ENCODE measurements at regions not wholly inside any gene's neighbourhood (a gene's known extent, or its start where the extent isn't known, plus 50 kb on each side); places are given as distances from the start of the nearest gene placed in this dataset.
"Not testable (repeated sequence)": the region's sequence is repeated elsewhere in the genome, so short reads cannot be mapped to it uniquely, and the experiment has no call there.

- peak overlapping the region; percentile 33; the same call in 1 of the 2 replicates for H3K27ac ChIP-seq
- TF ChIP-seq, protein P1, sequence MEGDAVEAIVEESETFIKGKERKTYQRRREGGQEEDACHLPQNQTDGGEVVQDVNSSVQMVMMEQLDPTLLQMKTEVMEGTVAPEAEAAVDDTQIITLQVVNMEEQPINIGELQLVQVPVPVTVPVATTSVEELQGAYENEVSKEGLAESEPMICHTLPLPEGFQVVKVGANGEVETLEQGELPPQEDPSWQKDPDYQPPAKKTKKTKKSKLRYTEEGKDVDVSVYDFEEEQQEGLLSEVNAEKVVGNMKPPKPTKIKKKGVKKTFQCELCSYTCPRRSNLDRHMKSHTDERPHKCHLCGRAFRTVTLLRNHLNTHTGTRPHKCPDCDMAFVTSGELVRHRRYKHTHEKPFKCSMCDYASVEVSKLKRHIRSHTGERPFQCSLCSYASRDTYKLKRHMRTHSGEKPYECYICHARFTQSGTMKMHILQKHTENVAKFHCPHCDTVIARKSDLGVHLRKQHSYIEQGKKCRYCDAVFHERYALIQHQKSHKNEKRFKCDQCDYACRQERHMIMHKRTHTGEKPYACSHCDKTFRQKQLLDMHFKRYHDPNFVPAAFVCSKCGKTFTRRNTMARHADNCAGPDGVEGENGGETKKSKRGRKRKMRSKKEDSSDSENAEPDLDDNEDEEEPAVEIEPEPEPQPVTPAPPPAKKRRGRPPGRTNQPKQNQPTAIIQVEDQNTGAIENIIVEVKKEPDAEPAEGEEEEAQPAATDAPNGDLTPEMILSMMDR (conservative IDR thresholded peaks at IDR 0.05) = no peak
These were observed 92.6 kb upstream of the MAPK10 start for GRCh38 chr4:86452422-86452891.

- TF ChIP-seq, protein P1 (conservative IDR thresholded peaks at IDR 0.05) = no peak
- peak overlapping the region; percentile 33; the same call in 1 of the 2 replicates for H3K27ac ChIP-seq
These were observed 93.2 kb upstream of the MAPK10 start for GRCh38 chr4:86452924-86453531.

DNA sequence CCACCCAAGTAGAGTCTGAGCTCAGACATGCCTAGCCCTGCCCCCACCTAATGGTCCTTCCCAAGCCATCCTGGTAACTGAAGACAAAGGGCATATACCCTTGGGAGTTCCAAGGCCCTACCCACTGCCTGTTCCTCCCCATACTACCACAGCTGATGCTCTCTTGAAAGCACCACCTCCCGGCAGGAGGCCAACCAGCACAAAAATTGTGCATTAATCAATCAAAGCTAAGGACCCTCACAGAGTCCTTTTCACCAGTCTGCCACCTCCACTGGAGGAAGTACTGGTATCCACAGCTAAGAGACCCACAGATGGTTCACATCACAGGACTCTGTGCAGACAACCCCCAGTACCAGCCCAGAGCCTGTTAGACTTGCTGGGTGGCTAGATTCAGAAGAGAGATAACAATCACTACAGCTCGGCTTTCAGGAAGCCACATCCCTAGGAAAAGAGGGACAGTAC, 93.8 kb upstream of the MAPK10 start:
- peak overlapping the region; percentile 33 for H3K27ac ChIP-seq

DNA sequence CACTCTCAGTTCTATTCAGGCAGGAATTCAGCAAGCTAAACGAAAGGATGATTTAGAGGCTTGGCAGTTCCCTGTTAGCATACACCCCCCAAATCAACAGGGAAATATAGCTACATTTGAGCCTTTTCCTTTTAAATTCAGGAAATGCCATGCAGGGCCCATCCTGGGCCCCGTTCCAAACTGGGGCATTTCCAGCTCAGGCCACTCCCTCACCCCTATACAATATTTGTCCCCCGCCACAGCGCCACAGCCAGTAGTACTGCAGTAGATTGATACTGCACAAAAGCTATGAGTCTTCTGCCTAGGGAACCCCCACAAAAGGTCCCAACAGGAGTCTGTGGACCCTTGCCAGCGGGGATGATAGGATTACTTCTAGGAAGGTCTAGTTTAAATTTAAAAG, 102.0 kb upstream of the MAPK10 start:
- TF ChIP-seq, protein P1 (conservative IDR thresholded peaks at IDR 0.05) = no peak
- H3K27ac ChIP-seq = no peak overlapping the region

DNA sequence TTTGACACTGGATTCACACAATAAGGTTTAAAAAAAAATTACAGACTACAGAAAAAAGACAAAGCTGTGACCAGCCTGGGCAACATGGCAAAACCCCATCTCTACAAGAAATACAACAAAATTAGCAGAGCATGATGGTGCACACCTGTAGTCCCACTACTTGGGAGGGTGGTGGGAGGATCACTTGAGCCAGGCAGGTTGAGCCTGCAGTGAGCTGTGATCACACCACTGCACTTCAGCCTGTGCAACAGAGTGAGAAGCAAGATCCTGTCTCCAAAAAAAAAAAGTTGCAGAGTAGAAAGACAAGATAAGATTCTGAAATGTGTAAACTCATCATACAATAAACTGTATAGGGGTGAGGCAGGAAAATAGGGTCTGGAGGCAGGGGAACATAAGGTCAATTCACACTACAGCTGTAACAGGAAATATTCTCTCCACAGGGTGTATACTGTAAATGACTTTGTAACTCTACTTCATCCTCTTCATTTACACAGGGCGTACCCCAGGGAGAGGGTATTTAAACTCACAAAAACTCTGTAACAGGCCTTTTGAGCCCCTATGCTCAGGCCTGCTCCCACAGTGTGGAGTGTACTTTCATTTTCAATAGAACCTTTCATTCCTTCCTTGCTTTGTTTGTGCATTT, 112.6 kb upstream of the MAPK10 start:
- no peak overlapping the region for H3K27ac ChIP-seq
- TF ChIP-seq, protein P1 (conservative IDR thresholded peaks at IDR 0.05) = no peak

GRCh38 chr4:86478151-86478550, 116.0 kb upstream of the PTPN13 start:
- not testable (repeated sequence) for H3K27ac ChIP-seq

- H3K27ac ChIP-seq = no peak overlapping the region
These were observed 112.7 kb upstream of the PTPN13 start for GRCh38 chr4:86481440-86481839.

GRCh38 chr4:86482306-86483172, 111.6 kb upstream of the PTPN13 start:
- H3K27ac ChIP-seq = no peak overlapping the region
- TF ChIP-seq, protein P1 (conservative IDR thresholded peaks at IDR 0.05) = peak; percentile 40; the same call in 1 of the 2 replicates

More at GRCh38 chr4:86481440-86481839, 112.7 kb upstream of the PTPN13 start:
- TF ChIP-seq, protein P1 (conservative IDR thresholded peaks at IDR 0.05) = no peak
